Right renal pelvis (tissue), 4 donors: ENCODE measurements at regions not wholly inside any gene's neighbourhood (a gene's known extent, or its start where the extent isn't known, plus 50 kb on each side); places are given as distances from the start of the nearest gene placed in this dataset.

ENCODE experiments used
- DNase-seq, 4 donors: peaks; one replicate each; pipeline ENCODE4 v3.0.0-alpha.2; 2013; ENCODE audit warnings: low read depth in 4 of 4, low spot score in 3 of 4, missing footprints in 1 of 4

DNA sequence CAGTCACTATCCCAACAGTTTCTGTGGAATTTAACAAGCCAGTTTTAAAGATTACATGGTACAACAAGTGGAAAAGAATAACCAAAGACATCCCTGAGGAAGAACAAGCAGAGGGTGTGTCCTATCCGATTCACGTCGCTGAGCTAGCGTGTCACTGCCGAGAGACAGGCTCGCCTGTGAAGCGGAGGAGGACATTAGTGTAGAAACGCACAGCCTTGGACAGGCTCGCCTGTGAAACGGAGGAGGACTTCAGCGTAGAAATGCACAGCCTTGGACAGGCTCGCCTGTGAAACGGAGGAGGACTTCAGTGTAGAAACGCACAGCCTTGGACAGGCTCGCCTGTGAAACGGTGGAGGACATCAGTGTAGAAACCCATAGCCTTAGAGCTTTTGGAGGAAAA lies 52.7 kb upstream of the INPP5A start:
- DNase-seq = no peak

DNA sequence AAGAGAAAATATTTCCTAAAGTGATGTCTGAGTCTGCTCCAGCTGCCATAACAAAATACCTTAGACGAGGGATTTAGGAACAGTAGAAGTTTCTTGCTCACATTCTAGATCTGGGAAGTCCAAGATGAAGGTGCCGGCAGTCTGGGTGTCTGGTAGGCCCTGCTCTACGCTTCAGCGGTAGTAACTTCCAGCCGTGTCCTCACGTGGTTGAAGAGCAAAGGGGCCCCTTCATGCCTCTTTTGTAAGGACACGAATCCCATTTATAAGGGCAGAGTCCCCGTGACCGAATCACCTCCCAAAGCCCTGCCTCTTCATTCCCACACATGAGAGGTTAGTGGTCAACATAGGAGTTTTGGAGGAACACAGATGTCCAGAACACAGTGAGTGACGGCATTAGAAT lies 52.2 kb upstream of the INPP5A start:
- no peak for DNase-seq

- DNase-seq = no peak
These were observed 51.0 kb upstream of the INPP5A start for GRCh38 chr10:132486539-132487121.

DNA sequence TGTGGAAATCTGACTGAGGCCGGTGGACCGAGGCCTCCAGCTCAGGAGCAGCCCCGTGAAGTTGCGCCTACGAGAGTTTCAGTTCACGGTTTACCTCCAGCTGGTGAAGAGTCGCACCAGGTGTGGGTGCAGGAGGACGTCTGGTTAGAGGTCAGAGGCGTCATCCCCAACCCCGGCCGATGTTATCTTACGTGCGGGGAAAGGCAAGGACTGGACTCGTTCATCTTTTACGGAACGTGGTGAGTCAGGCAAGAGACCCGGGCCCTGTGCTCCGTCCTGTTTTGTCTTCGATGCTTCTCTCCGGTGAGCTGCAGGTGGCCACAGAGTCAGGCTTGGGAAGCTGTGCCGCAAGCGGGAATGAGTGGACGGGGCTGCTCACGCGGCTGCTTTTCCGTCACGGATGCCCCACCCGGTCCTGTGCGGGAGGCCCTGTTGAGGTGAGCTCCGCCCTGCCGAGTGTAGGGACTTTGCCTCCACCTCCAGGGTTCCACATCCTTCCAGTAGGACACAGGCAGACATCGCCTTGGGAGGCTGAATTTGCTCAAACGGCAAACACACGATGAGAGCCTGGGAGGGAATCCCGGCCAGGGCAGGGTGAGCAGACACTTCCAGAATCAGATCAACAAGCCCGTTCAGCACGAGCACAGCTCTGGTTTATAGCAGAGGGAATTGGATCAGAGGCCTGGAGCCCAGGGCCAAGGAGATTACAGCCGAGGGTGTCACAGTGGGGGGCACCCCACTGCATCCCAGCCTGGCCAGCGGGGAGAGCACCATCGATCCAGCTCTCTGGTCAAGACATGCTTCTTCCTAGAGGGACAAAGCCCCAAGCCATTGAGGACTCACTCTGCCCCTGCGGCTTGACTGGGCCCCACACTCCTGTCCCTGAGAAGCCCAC lies 50.1 kb upstream of the INPP5A start:
- no peak for DNase-seq
